A549 (cell line): ENCODE measurements at regions not wholly inside any gene's neighbourhood (a gene's known extent, or its start where the extent isn't known, plus 50 kb on each side); places are given as distances from the start of the nearest gene placed in this dataset.

ENCODE experiments used
- ATAC-seq, 2 experiments: fragments of 200-7000 bp in 1 of 2; fragments of >200 bp in 1 of 2; cut with Nextera tagmentation in 1 of 2; cut with Tn5 transposase in 1 of 2; 3 replicates each; pipeline versions ENCODE4 v1.8.0 to v1.9.1; 2018 to 2020; ENCODE audit warnings: mild to moderate bottlenecking in 1 of 2, moderate library complexity in 1 of 2
- CTCF ChIA-PET: fragments of 300-600 bp; sonication (Branson Sonifier 250); formaldehyde crosslinking; extraction: SDS; loops from one replicate; lab custom pipeline; 2021; ENCODE audit warnings: antibody characterized with exemption, inconsistent platforms; lab: Yijun Ruan, JAX
- POLR2A ChIA-PET: fragments of 350-600 bp; formaldehyde crosslinking; extraction: SDS; loops from one replicate; lab custom pipeline; 2021; ENCODE audit warnings: antibody characterized with exemption, inconsistent platforms; lab: Yijun Ruan, JAX
- DNase-seq, 2 experiments: peaks; one replicate each; pipeline versions ENCODE4 v3.0.0 to v3.0.0-alpha.2; 2011 to 2016; ENCODE audit warnings: low read depth in 1 of 2, low spot score in 1 of 2
- FAIRE-seq: peaks from 2 replicates; lab custom pipeline; 2011; peaks lifted over from hg19 to GRCh38; lab: Jason Lieb, UNC
- H3K27ac ChIP-seq, 2 experiments: fragments of >200 bp; sonication (Bioruptor Twin); formaldehyde crosslinking; 3 replicates each; pipeline ENCODE4 v1.5.1; 2016 to 2017
- H3K4me1 ChIP-seq: fragments of >200 bp; sonication (Bioruptor Twin); formaldehyde crosslinking; 3 replicates; pipeline ENCODE4 v1.6.1; 2016
- H3K4me2 ChIP-seq: fragments of >200 bp; sonication (Bioruptor Twin); formaldehyde crosslinking; 3 replicates; pipeline ENCODE4 v1.6.1; 2016
- H3K4me3 ChIP-seq: fragments of >200 bp; sonication (Bioruptor Twin); formaldehyde crosslinking; 3 replicates; pipeline ENCODE4 v1.5.1; 2016
- H3K9me3 ChIP-seq: fragments of >200 bp; sonication (Bioruptor Twin); formaldehyde crosslinking; 3 replicates; pipeline ENCODE4 v1.6.1; 2016
- ATOH8 ChIP-seq: fragments of 250-450 bp; sonication (Bioruptor Pico); IDR thresholded peaks from 2 replicates; pipeline ENCODE4 v1.5.0; 2020; ENCODE audit warnings: low read depth, mild to moderate bottlenecking, moderate library complexity
- BHLHE40 ChIP-seq: IDR thresholded peaks from 2 replicates; pipeline ENCODE4 v1.6.1; 2012; ENCODE audit warnings: low read depth, low read length, inconsistent platforms
- CBX2 ChIP-seq: fragments of 200-600 bp; sonication (generic); IDR thresholded peaks from 2 replicates; pipeline ENCODE4 v1.6.1; 2016; ENCODE audit warnings: low read depth, mild to moderate bottlenecking, borderline replicate concordance
- CBX8 ChIP-seq: fragments of 200-600 bp; sonication (generic); IDR thresholded peaks from 2 replicates; pipeline ENCODE4 v1.6.1; 2016
- CHD4 ChIP-seq: fragments of 200-600 bp; sonication (generic); IDR thresholded peaks from 2 replicates; pipeline ENCODE4 v1.6.1; 2016; ENCODE audit warnings: antibody characterized with exemption, mild to moderate bottlenecking, borderline replicate concordance
- EHMT2 ChIP-seq: fragments of 200-600 bp; sonication (generic); IDR thresholded peaks from 2 replicates; pipeline ENCODE4 v1.6.1; 2016; ENCODE audit warnings: antibody characterized with exemption, low read depth, mild to moderate bottlenecking, moderate library complexity
- ESRRA ChIP-seq: fragments of 150-350 bp; IDR thresholded peaks from 2 replicates; pipeline ENCODE4 v1.6.1; 2014; ENCODE audit warnings: mild to moderate bottlenecking, low read length, borderline replicate concordance
- FOSB ChIP-seq: fragments of 250-450 bp; sonication (Bioruptor Pico); IDR thresholded peaks from 2 replicates; pipeline ENCODE4 v1.5.0; 2020; ENCODE audit warnings: mild to moderate bottlenecking, moderate library complexity
- FOXS1 ChIP-seq: fragments of 250-450 bp; sonication (Bioruptor Pico); IDR thresholded peaks from 2 replicates; pipeline ENCODE4 v1.5.0; 2020; ENCODE audit warnings: mild to moderate bottlenecking, moderate library complexity
- HES2 ChIP-seq: fragments of >200 bp; sonication (Bioruptor Twin); formaldehyde crosslinking; IDR thresholded peaks from 2 replicates; pipeline ENCODE4 v1.6.1; 2016
- HEYL ChIP-seq: fragments of 250-450 bp; sonication (Bioruptor Pico); IDR thresholded peaks from 2 replicates; pipeline ENCODE4 v1.8.0; 2021; ENCODE audit warnings: mild to moderate bottlenecking, moderate library complexity
- HMGXB4 ChIP-seq: fragments of 250-450 bp; sonication (Bioruptor Pico); IDR thresholded peaks from 2 replicates; pipeline ENCODE4 v1.5.0; 2021; ENCODE audit warnings: mild to moderate bottlenecking, moderate library complexity, borderline replicate concordance
- JUN ChIP-seq, 2 experiments: fragments of >200 bp; sonication (Bioruptor Twin); formaldehyde crosslinking; IDR thresholded peaks; 2 replicates in 1 of 2; 3 replicates in 1 of 2; pipeline ENCODE4 v1.6.1; 2016 to 2017
- KDM1A ChIP-seq: fragments of 200-600 bp; sonication (generic); IDR thresholded peaks from 2 replicates; pipeline ENCODE4 v1.6.1; 2016; ENCODE audit warnings: low read depth, mild to moderate bottlenecking
- KDM5A ChIP-seq: fragments of 200-600 bp; sonication (generic); IDR thresholded peaks from 2 replicates; pipeline ENCODE4 v1.6.1; 2016; ENCODE audit warnings: antibody characterized with exemption, mild to moderate bottlenecking
- MAFK ChIP-seq: fragments of 450-650 bp; IDR thresholded peaks from 2 replicates; pipeline ENCODE4 v1.6.1; 2014; ENCODE audit not compliant: partially characterized antibody
- NFE2L2 ChIP-seq: fragments of 150-350 bp; conservative IDR thresholded peaks from 2 replicates; pipeline ENCODE4 v1.6.1; 2014; ENCODE audit warnings: low read length
- NR3C1 ChIP-seq: fragments of >200 bp; sonication (Bioruptor Twin); formaldehyde crosslinking; IDR thresholded peaks from 3 replicates; pipeline ENCODE4 v1.6.1; 2017
- POLR2A ChIP-seq: IDR thresholded peaks from 2 replicates; pipeline ENCODE4 v1.6.1; 2012; ENCODE audit warnings: mild to moderate bottlenecking, low read length
- RARB ChIP-seq: fragments of 250-450 bp; sonication (Bioruptor Pico); IDR thresholded peaks from 2 replicates; pipeline ENCODE4 v1.8.0; 2021; ENCODE audit warnings: mild to moderate bottlenecking, moderate library complexity
- RNF2 ChIP-seq: fragments of 200-600 bp; sonication (generic); IDR thresholded peaks from 2 replicates; pipeline ENCODE4 v1.6.1; 2016; ENCODE audit warnings: low read depth, mild to moderate bottlenecking, antibody characterized with exemption, moderate library complexity, borderline replicate concordance
- SREBF2 ChIP-seq: fragments of 450-650 bp; IDR thresholded peaks from 2 replicates; pipeline ENCODE4 v1.6.1; 2014; ENCODE audit warnings: mild to moderate bottlenecking, moderate library complexity
- ZC3H11A ChIP-seq: fragments of 450-650 bp; IDR thresholded peaks from 2 replicates; pipeline ENCODE4 v1.6.1; 2014; ENCODE audit warnings: antibody characterized with exemption, mild to moderate bottlenecking
- ZNF302 ChIP-seq: fragments of 250-450 bp; sonication (Bioruptor Pico); IDR thresholded peaks from 2 replicates; pipeline ENCODE4 v1.9.0; 2021; ENCODE audit warnings: inconsistent platforms, mild to moderate bottlenecking, moderate library complexity
- WGBS: methylation state at CpG from one replicate; pipeline ENCODE4 v1.1.6; 2017; ENCODE audit errors: missing lambda C conversion rate; 5-methylcytosine and 5-hydroxymethylcytosine counted together
- TF ChIP-seq, protein P1 (sequence below): IDR thresholded peaks from 2 replicates; pipeline ENCODE4 v1.6.1; 2012
- TF ChIP-seq, protein P2 (sequence below): fragments of 450-650 bp; IDR thresholded peaks from 2 replicates; pipeline ENCODE4 v1.6.1; 2014; ENCODE audit warnings: antibody characterized with exemption

- WGBS, result 94% methylated on average over 2 of the region's 2 CpGs
- TF ChIP-seq HMGXB4 (CRISPR knock-in tag) (no peak), BHLHE40 (no peak), ZNF302 (CRISPR knock-in tag) (no peak), KDM1A (no peak), HEYL (no peak), RARB (CRISPR knock-in tag) (no peak), HES2 (no peak), KDM5A (no peak), MAFK (no peak), JUN (IDR thresholded peaks at IDR 0.05) (no peak), EHMT2 (no peak), POLR2A (no peak), RNF2 (no peak), NR3C1 (no peak), ZC3H11A (no peak)
- TF ChIP-seq, protein P1, sequence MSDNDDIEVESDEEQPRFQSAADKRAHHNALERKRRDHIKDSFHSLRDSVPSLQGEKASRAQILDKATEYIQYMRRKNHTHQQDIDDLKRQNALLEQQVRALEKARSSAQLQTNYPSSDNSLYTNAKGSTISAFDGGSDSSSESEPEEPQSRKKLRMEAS, result no peak
- no peak overlapping the region for H3K4me2 ChIP-seq
- no peak for DNase-seq
- POLR2A ChIA-PET, result no interaction called here
- H3K4me1 ChIP-seq, result no peaks in the 10 kb centered on the region
- H3K4me3 ChIP-seq, result no peak overlapping the region
- ATAC-seq, result no peak
- H3K9me3 ChIP-seq, result no peaks in the 10 kb centered on the region
- FAIRE-seq, result no peak
- CTCF ChIA-PET, result interaction anchor here (0.8 kb wide), 1 partner anchor 933 kb away, joined by 3 read pairs; no protein-coding TSS in a partner anchor
- no peak overlapping the region for H3K27ac ChIP-seq
Measured at GRCh38 chr5:92674321-92674720, 906.7 kb downstream of the NR2F1-AS1 start.

GRCh38 chr5:92665506-92665905 is 915.5 kb downstream of the NR2F1-AS1 start:
- Histone ChIP-seq H3K27ac (no peak overlapping the region), H3K9me3 (no peaks in the 10 kb centered on the region), H3K4me1 (no peaks in the 10 kb centered on the region), H3K4me2 (no peak overlapping the region), H3K4me3 (no peak overlapping the region)
- DNase-seq (no peak), ATAC-seq (no peak), FAIRE-seq (no peak)
- TF ChIP-seq RNF2 (no peak), CBX8 (no peak), SREBF2 (no peak), FOXS1 (CRISPR knock-in tag) (no peak), ATOH8 (CRISPR knock-in tag) (no peak), CHD4 (no peak)
- ChIA-PET CTCF (no interaction called here), POLR2A (no interaction called here)
- WGBS, result 88% methylated on average over 1 of the region's 1 CpG

- CTCF ChIA-PET, result interaction anchor here (0.6 kb wide), 1 partner anchor 1701 kb away, joined by 4 read pairs; no protein-coding TSS in a partner anchor
- Histone ChIP-seq H3K4me2 (no peak overlapping the region), H3K27ac (no peak overlapping the region), H3K9me3 (no peaks in the 10 kb centered on the region), H3K4me1 (no peaks in the 10 kb centered on the region), H3K4me3 (no peak overlapping the region)
- POLR2A ChIA-PET, result no interaction called here
- no peak for DNase-seq
- no peak for FAIRE-seq
- ATAC-seq, result no peak
- no peak for TF ChIP-seq ESRRA
- TF ChIP-seq FOSB, result no peak
- TF ChIP-seq, protein P2, sequence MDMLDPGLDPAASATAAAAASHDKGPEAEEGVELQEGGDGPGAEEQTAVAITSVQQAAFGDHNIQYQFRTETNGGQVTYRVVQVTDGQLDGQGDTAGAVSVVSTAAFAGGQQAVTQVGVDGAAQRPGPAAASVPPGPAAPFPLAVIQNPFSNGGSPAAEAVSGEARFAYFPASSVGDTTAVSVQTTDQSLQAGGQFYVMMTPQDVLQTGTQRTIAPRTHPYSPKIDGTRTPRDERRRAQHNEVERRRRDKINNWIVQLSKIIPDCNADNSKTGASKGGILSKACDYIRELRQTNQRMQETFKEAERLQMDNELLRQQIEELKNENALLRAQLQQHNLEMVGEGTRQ, result no peak
- TF ChIP-seq ATOH8 (CRISPR knock-in tag), result no peak
- no peak for TF ChIP-seq RARB (CRISPR knock-in tag)
- no peak for TF ChIP-seq CBX2
- TF ChIP-seq JUN (IDR thresholded peaks at IDR 0.05), result no peak
- no peak for TF ChIP-seq KDM5A
- TF ChIP-seq NFE2L2, result no peak
- 58% methylated on average over 3 of the region's 3 CpGs for WGBS
Measured at GRCh38 chr5:92662741-92663140, 918.3 kb downstream of the NR2F1-AS1 start.
